Spleen (tissue), 7 donors: ENCODE measurements at regions not wholly inside any gene's neighbourhood (a gene's known extent, or its start where the extent isn't known, plus 50 kb on each side); places are given as distances from the start of the nearest gene placed in this dataset.

ENCODE experiments used
- CTCF ChIP-seq, 11 experiments: fragments of 200-600 bp in 7 of 11; fragments of 450-650 bp in 4 of 11; sonication (generic) in 4 of 11; IDR thresholded peaks in 8 of 11; conservative IDR thresholded peaks in 3 of 11; 1 replicate in 7 of 11; 2 replicates in 4 of 11; pipeline versions ENCODE4 v1.4.0 to v1.8.0; 2016 to 2021; ENCODE audit warnings: antibody characterized with exemption in 11 of 11, inconsistent platforms in 4 of 11, mild to moderate bottlenecking in 1 of 11
- POLR2AphosphoS5 ChIP-seq, 3 donors: sonication (generic); formaldehyde crosslinking; IDR thresholded peaks; one replicate each; pipeline ENCODE4 v1.5.1; 2017; ENCODE audit warnings: antibody characterized with exemption in 3 of 3
- donor health status: DM: no; HTN: no; CAD: no; lungs with moderate emphysema.
- donor health status: DM: no; HTN: no; CAD: no.
- donor health status: DM: no; HTN: no; CAD: no.

GRCh38 chr6:163808871-163809270 is 394.4 kb downstream of the QKI start:
- TF ChIP-seq CTCF (IDR thresholded peaks at IDR 0.05 in 8 of 11, conservative IDR thresholded peaks at IDR 0.05 in 3 of 11) (no peak), POLR2AphosphoS5 (IDR thresholded peaks at IDR 0.05) (no peak)
